ENCODE measurements at regions not wholly inside any gene's neighbourhood (a gene's known extent, or its start where the extent isn't known, plus 50 kb on each side); places are given as distances from the start of the nearest gene placed in this dataset.
A peak's percentile ranks its signal among the peaks of the same experiment; 100 is the strongest.

DNA sequence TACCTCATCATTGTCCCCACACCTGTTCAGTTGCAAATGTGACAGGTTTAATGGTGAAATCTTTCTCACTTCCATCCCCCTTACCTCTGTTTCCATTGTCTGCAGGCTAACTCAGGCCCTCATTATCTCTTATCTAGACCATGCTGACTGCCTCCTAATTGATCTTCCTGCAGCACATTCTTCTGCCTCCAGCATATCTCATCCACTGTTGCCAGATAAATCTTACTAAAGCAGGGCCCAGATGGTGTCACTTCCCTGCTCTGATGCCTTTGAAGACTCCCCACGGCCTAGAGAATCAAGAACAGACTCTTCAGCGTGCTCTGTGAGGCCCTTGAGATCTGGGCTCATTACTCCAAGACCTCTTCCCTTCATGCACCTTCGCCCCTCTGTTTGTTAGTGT, 230.1 kb downstream of the DUSP10 start:
- H3K4me3 ChIP-seq (ENCODE audit: low read length): peak overlapping the region; percentile 52
- H3K36me3 Mint-ChIP-seq (ENCODE audit: low read depth): peaks cover 7% of the 10 kb centered on the region
- no peak overlapping the region for H3K4me3 Mint-ChIP-seq
- H3K27me3 ChIP-seq (ENCODE audit: control insufficient read depth, insufficient read depth, low read length, poor library complexity, severe bottlenecking): no peaks in the 10 kb centered on the region
- no peaks in the 10 kb centered on the region for H3K36me3 ChIP-seq (ENCODE audit: control insufficient read depth, insufficient read depth, low read length)
- DNase-seq: peak; percentile 79
- peak overlapping the region; percentile 35 for H3K9ac ChIP-seq (ENCODE audit: extremely low read depth, low read length, poor library complexity, severe bottlenecking)
- 17 to 54% methylated on average over 2 to 3 of the region's 3 CpGs for WGBS, 2 experiments (ENCODE audit: insufficient coverage in 1 of 2, insufficient read length in 1 of 2)
- H3K27ac ChIP-seq (ENCODE audit: low read depth, low read length): peak overlapping the region; percentile 25
- peaks cover 16% of the 10 kb centered on the region for H3K9me3 ChIP-seq (ENCODE audit: control insufficient read depth, low read length)
- H3K9me3 Mint-ChIP-seq: peaks cover 11% of the 10 kb centered on the region
- H3K27me3 Mint-ChIP-seq (ENCODE audit: insufficient read depth): no peaks in the 10 kb centered on the region
- H3K4me1 Mint-ChIP-seq: peaks cover 55% of the 10 kb centered on the region
- H3K4me1 ChIP-seq (ENCODE audit: control insufficient read depth, insufficient read depth, low read length): peaks cover 26% of the 10 kb centered on the region
- peak overlapping the region; percentile 88 for H3K27ac Mint-ChIP-seq
- TF ChIP-seq, protein P1, sequence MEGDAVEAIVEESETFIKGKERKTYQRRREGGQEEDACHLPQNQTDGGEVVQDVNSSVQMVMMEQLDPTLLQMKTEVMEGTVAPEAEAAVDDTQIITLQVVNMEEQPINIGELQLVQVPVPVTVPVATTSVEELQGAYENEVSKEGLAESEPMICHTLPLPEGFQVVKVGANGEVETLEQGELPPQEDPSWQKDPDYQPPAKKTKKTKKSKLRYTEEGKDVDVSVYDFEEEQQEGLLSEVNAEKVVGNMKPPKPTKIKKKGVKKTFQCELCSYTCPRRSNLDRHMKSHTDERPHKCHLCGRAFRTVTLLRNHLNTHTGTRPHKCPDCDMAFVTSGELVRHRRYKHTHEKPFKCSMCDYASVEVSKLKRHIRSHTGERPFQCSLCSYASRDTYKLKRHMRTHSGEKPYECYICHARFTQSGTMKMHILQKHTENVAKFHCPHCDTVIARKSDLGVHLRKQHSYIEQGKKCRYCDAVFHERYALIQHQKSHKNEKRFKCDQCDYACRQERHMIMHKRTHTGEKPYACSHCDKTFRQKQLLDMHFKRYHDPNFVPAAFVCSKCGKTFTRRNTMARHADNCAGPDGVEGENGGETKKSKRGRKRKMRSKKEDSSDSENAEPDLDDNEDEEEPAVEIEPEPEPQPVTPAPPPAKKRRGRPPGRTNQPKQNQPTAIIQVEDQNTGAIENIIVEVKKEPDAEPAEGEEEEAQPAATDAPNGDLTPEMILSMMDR (conservative IDR thresholded peaks at IDR 0.05): no peak

DNA sequence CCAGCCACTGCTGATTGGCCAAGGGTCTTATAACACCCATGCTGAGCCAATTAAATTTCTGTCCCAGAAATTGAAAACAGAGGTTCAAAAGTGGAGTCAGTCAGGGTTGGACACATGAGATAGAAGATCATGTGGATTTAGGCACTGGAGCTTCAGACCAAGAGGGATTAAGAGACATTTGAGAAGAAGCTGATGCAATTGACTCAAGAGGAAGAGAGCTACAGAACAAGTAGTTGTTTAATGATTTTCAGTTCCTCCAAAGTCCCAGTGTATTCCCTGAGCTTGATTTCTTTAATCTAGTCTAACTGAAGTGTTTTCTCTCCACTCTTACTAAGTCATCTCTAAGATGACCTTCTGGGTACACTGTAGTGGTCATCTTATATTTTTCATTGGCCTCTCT, 227.1 kb downstream of the DUSP10 start:
- Histone ChIP-seq H3K36me3 (ENCODE audit: control insufficient read depth, insufficient read depth, low read length) (no peaks in the 10 kb centered on the region), H3K27ac (ENCODE audit: low read depth, low read length) (no peak overlapping the region), H3K9me3 (ENCODE audit: control insufficient read depth, low read length) (no peaks in the 10 kb centered on the region), H3K27me3 (ENCODE audit: control insufficient read depth, insufficient read depth, low read length, poor library complexity, severe bottlenecking) (no peaks in the 10 kb centered on the region), H3K4me1 (ENCODE audit: control insufficient read depth, insufficient read depth, low read length) (peaks cover 26% of the 10 kb centered on the region), H3K4me3 (ENCODE audit: low read length) (no peak overlapping the region), H3K9ac (ENCODE audit: extremely low read depth, low read length, poor library complexity, severe bottlenecking) (no peak overlapping the region)
- Mint-ChIP-seq H3K27me3 (ENCODE audit: insufficient read depth) (no peaks in the 10 kb centered on the region), H3K27ac (peak overlapping the region; percentile 16), H3K4me1 (peaks cover 43% of the 10 kb centered on the region), H3K36me3 (ENCODE audit: low read depth) (no peaks in the 10 kb centered on the region), H3K9me3 (no peaks in the 10 kb centered on the region), H3K4me3 (no peak overlapping the region)
- TF ChIP-seq, protein P1 (conservative IDR thresholded peaks at IDR 0.05): no peak
- DNase-seq: no peak

DNA sequence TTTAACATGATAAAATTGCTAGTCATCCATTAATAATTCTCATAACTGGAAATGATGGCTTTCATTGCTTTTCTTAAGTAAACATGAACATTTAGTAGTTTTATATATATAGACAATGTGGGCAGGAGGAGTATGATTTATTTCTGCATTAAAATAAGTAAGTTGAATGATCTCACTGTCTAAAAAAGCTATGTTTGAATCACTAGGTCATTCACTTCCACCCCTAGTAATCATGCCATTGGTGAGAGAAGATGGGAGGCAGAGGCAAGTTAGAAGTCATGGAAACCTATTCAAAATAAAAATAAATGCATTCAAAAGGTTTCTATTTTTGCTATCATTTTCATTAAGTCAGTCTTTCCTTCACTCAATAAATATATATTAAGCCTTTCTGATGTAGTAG, 226.4 kb downstream of the DUSP10 start:
- H3K4me1 Mint-ChIP-seq: peaks cover 36% of the 10 kb centered on the region
- Histone ChIP-seq H3K4me3 (ENCODE audit: low read length) (no peak overlapping the region), H3K9me3 (ENCODE audit: control insufficient read depth, low read length) (no peaks in the 10 kb centered on the region), H3K36me3 (ENCODE audit: control insufficient read depth, insufficient read depth, low read length) (no peaks in the 10 kb centered on the region), H3K9ac (ENCODE audit: extremely low read depth, low read length, poor library complexity, severe bottlenecking) (no peak overlapping the region), H3K27me3 (ENCODE audit: control insufficient read depth, insufficient read depth, low read length, poor library complexity, severe bottlenecking) (no peaks in the 10 kb centered on the region), H3K27ac (ENCODE audit: low read depth, low read length) (no peak overlapping the region), H3K4me1 (ENCODE audit: control insufficient read depth, insufficient read depth, low read length) (peaks cover 21% of the 10 kb centered on the region)
- no peak overlapping the region for H3K4me3 Mint-ChIP-seq
- no peaks in the 10 kb centered on the region for H3K27me3 Mint-ChIP-seq (ENCODE audit: insufficient read depth)
- H3K27ac Mint-ChIP-seq: no peak overlapping the region
- H3K36me3 Mint-ChIP-seq (ENCODE audit: low read depth): no peaks in the 10 kb centered on the region
- DNase-seq: no peak
- TF ChIP-seq, protein P1 (conservative IDR thresholded peaks at IDR 0.05): no peak
- H3K9me3 Mint-ChIP-seq: no peaks in the 10 kb centered on the region
